Mesenchymal stem cell (in vitro differentiated cells and primary cell): ENCODE measurements at regions not wholly inside any gene's neighbourhood (a gene's known extent, or its start where the extent isn't known, plus 50 kb on each side); places are given as distances from the start of the nearest gene placed in this dataset.

Experiments used
- DNase-seq: peaks from one replicate; pipeline ENCODE4 v3.0.0-alpha.2; 2013
- H2AFZ ChIP-seq: one replicate; pipeline ENCODE4 v1.6.1; 2013; ENCODE audit warnings: low read depth, mild to moderate bottlenecking, control low read depth, inconsistent platforms, low read length, moderate library complexity
- H2AK5ac ChIP-seq: 2 replicates; pipeline ENCODE4 v1.6.1; 2013; ENCODE audit warnings: low read length, moderate library complexity, mild to moderate bottlenecking, inconsistent platforms; ENCODE audit not compliant: severe bottlenecking
- H2BK120ac ChIP-seq: one replicate; pipeline ENCODE4 v1.6.1; 2013; ENCODE audit warnings: low read depth, mild to moderate bottlenecking, inconsistent platforms, low read length, moderate library complexity
- H2BK12ac ChIP-seq, 2 experiments: one replicate each; pipeline ENCODE4 v1.6.1; 2013; ENCODE audit warnings: inconsistent platforms in 2 of 2, low read length in 2 of 2, mild to moderate bottlenecking in 2 of 2, moderate library complexity in 2 of 2, control low read depth in 1 of 2
- H2BK15ac ChIP-seq: one replicate; pipeline ENCODE4 v1.6.1; 2013; ENCODE audit warnings: mild to moderate bottlenecking, low read depth, inconsistent platforms; ENCODE audit not compliant: poor library complexity, severe bottlenecking
- H2BK5ac ChIP-seq: 2 replicates; pipeline ENCODE4 v1.6.1; 2013; ENCODE audit warnings: low read depth, mild to moderate bottlenecking, low read length, control low read depth, inconsistent platforms; ENCODE audit not compliant: poor library complexity, severe bottlenecking
- H3K14ac ChIP-seq, 2 experiments: one replicate each; pipeline ENCODE4 v1.6.1; 2013; ENCODE audit warnings: inconsistent platforms in 2 of 2, low read length in 2 of 2, control low read depth in 1 of 2, mild to moderate bottlenecking in 1 of 2, moderate library complexity in 1 of 2
- H3K18ac ChIP-seq, 2 experiments: one replicate each; pipeline ENCODE4 v1.6.1; 2013; ENCODE audit warnings: inconsistent platforms in 2 of 2, low read length in 2 of 2, control low read depth in 1 of 2, low read depth in 1 of 2, mild to moderate bottlenecking in 1 of 2
- H3K23ac ChIP-seq, 2 experiments: one replicate each; pipeline ENCODE4 v1.6.1; 2013; ENCODE audit warnings: inconsistent platforms in 2 of 2, low read length in 2 of 2, mild to moderate bottlenecking in 2 of 2, moderate library complexity in 2 of 2, control low read depth in 1 of 2
- H3K27ac ChIP-seq: 2 replicates; pipeline ENCODE4 v1.5.1; 2013; ENCODE audit warnings: mild to moderate bottlenecking, moderate library complexity, low read length, control low read depth, inconsistent platforms; ENCODE audit not compliant: poor library complexity, severe bottlenecking
- H3K27me3 ChIP-seq, 2 experiments: 2 replicates each; pipeline versions ENCODE4 v1.6.1 to v1.7.0; 2013; ENCODE audit warnings: low read length in 2 of 2, mild to moderate bottlenecking in 2 of 2, moderate library complexity in 2 of 2, control low read depth in 1 of 2, inconsistent platforms in 1 of 2; ENCODE audit not compliant: control insufficient read depth in 1 of 2, insufficient read depth in 1 of 2
- H3K36me3 ChIP-seq, 2 experiments: 2 replicates each; pipeline versions ENCODE4 v1.6.1 to v1.7.0; 2013; ENCODE audit warnings: low read length in 2 of 2, control low read depth in 1 of 2, inconsistent platforms in 1 of 2, low read depth in 1 of 2, mild to moderate bottlenecking in 1 of 2; ENCODE audit not compliant: insufficient read depth in 2 of 2, control insufficient read depth in 1 of 2
- H3K4ac ChIP-seq, 2 experiments: one replicate each; pipeline ENCODE4 v1.6.1; 2013; ENCODE audit warnings: inconsistent platforms in 2 of 2, low read length in 2 of 2, mild to moderate bottlenecking in 2 of 2, moderate library complexity in 2 of 2, control low read depth in 1 of 2, low read depth in 1 of 2
- H3K4me1 ChIP-seq: 2 replicates; pipeline ENCODE4 v1.6.1; 2013; ENCODE audit warnings: low read depth, low read length, control low read depth; ENCODE audit not compliant: control insufficient read depth, insufficient read depth
- H3K4me2 ChIP-seq: 2 replicates; pipeline ENCODE4 v1.6.1; 2013; ENCODE audit warnings: low read length, mild to moderate bottlenecking, inconsistent platforms; ENCODE audit not compliant: poor library complexity, severe bottlenecking
- H3K4me3 ChIP-seq, 2 experiments: 2 replicates each; pipeline versions ENCODE4 v1.5.1 to v1.7.0; 2013; ENCODE audit warnings: low read length in 2 of 2, mild to moderate bottlenecking in 2 of 2, control low read depth in 1 of 2, low read depth in 1 of 2; ENCODE audit not compliant: insufficient read depth in 1 of 2
- H3K79me1 ChIP-seq: replicated peaks from 2 replicates; pipeline ENCODE4 v1.6.1; 2013; ENCODE audit warnings: mild to moderate bottlenecking, control low read depth, low read length, inconsistent platforms; ENCODE audit not compliant: poor library complexity, severe bottlenecking
- H3K9ac ChIP-seq: 2 replicates; pipeline ENCODE4 v1.7.0; 2013; ENCODE audit warnings: mild to moderate bottlenecking, low read length, moderate library complexity
- H3K9me3 ChIP-seq: 2 replicates; pipeline ENCODE4 v1.7.0; 2013; ENCODE audit warnings: mild to moderate bottlenecking, low read length; ENCODE audit not compliant: control insufficient read depth
- H4K8ac ChIP-seq: one replicate; pipeline ENCODE4 v1.6.1; 2013; ENCODE audit warnings: inconsistent platforms, mild to moderate bottlenecking, low read length, moderate library complexity
- H4K91ac ChIP-seq: one replicate; pipeline ENCODE4 v1.6.1; 2013; ENCODE audit warnings: mild to moderate bottlenecking, low read length, inconsistent platforms
- WGBS: methylation state at CpG from one replicate; pipeline ENCODE4 v1.1.7; 2013; ENCODE audit warnings: mixed read lengths; 5-methylcytosine and 5-hydroxymethylcytosine counted together

DNA sequence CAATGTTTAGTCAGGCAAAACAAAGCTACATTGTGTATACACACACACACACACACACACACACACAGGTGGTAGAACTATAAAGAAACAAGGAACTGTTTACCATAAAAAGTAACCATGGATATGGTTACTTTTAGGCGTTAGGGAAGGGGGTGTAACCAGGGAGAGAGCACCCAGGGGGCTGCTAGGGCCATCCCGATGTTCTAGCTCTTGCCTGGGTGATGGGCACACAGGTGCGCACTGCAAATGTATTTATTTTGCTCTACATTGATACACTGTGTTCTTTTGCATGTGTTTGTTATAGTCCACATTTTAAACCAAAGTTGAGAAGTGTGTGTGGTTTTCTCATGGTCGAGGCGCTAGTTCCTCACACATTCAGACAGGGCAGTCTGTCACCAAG lies 69.8 kb upstream of the MYCN start:
- Histone ChIP-seq H3K4me3 (no peak overlapping the region), H3K4me2 (no peak overlapping the region)

DNA sequence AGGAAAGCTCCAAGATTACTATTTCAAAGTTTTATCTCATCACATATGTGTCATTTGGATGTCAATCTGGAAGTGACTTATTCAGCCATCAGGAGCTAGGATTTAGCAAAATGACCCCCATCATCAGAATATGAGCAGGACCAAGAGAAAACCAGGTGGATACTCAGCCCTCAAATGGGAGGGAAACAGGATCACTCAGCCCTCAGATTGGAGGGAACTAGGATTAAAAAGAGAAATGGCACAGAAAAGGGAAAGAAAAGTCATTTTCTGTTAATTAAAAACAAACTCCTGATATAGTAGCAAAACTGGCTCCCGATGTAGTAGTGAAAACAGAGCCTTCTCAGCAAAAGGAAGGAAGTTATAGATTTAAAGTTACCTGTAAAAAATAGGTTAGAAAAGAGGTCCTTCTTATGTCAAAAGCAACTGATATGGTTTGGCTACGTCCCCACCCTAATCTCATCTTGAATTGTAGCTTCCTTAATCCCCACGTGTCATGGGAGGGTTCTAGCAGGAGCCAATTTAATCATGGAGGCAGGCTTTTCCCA lies 69.0 kb upstream of the MYCN start:
- Histone ChIP-seq H4K91ac (no peak overlapping the region), H3K14ac (no peak overlapping the region), H2AFZ (no peak overlapping the region), H2AK5ac (no peak overlapping the region), H3K9ac (no peak overlapping the region), H3K18ac (no peak overlapping the region), H3K23ac (no peak overlapping the region), H3K79me1 (no peaks in the 10 kb centered on the region), H2BK15ac (no peak overlapping the region), H2BK12ac (no peak overlapping the region), H2BK120ac (no peak overlapping the region), H3K9me3 (peaks cover 1% of the 10 kb centered on the region), H3K36me3 (no peaks in the 10 kb centered on the region), H2BK5ac (peak overlapping the region; percentile 37), H3K4me2 (no peak overlapping the region), H4K8ac (no peak overlapping the region), H3K27me3 (no peaks in the 10 kb centered on the region), H3K4me1 (no peaks in the 10 kb centered on the region), H3K4me3 (no peak overlapping the region), H3K4ac (no peak overlapping the region), H3K27ac (no peak overlapping the region)
- 20% methylated on average over 1 of the region's 3 CpGs for WGBS
- DNase-seq = no peak

More for the DNA sequence above, 69.8 kb upstream of the MYCN start:
- WGBS = 80% methylated on average over 5 of the region's 5 CpGs
- Histone ChIP-seq H3K4me1 (no peaks in the 10 kb centered on the region), H2BK12ac (no peak overlapping the region), H2AK5ac (no peak overlapping the region), H3K4ac (no peak overlapping the region), H4K91ac (no peak overlapping the region), H3K9me3 (no peaks in the 10 kb centered on the region), H2BK120ac (no peak overlapping the region), H2BK5ac (no peak overlapping the region), H3K18ac (no peak overlapping the region), H3K79me1 (no peaks in the 10 kb centered on the region), H3K23ac (no peak overlapping the region), H2BK15ac (no peak overlapping the region), H3K14ac (no peak overlapping the region), H3K27ac (no peak overlapping the region), H3K9ac (no peak overlapping the region), H2AFZ (no peak overlapping the region), H4K8ac (no peak overlapping the region), H3K36me3 (no peaks in the 10 kb centered on the region), H3K27me3 (no peaks in the 10 kb centered on the region)
- DNase-seq = no peak

DNA sequence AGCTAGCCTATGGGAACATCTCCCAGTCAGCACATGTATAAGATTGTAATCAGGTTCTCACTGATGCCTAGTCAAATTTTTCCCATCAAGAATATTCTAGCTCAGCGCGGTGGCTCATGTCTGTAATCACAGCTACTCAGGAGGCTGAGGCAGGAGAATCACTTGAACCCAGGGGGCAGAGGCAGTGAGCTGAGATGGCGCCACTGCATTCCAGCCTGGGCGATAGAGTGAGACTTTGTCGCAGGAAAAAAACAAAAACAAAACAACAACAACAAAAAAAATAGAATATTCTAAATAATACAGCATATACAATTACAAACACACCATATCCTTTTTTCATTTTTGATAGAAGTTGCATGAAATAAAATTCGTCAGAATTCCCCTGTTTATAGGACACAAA lies 67.5 kb upstream of the MYCN start:
- no peaks in the 10 kb centered on the region for H3K27me3 ChIP-seq
- H2BK5ac ChIP-seq = no peak overlapping the region
- no peak overlapping the region for H3K4me3 ChIP-seq
- H3K23ac ChIP-seq = no peak overlapping the region
- no peak overlapping the region for H2AK5ac ChIP-seq
- H3K14ac ChIP-seq = no peak overlapping the region
- no peak overlapping the region for H2BK12ac ChIP-seq
- H4K8ac ChIP-seq = no peak overlapping the region
- H3K79me1 ChIP-seq = no peaks in the 10 kb centered on the region
- peaks cover 8% of the 10 kb centered on the region for H3K9me3 ChIP-seq
- no peaks in the 10 kb centered on the region for H3K36me3 ChIP-seq
- no peak for DNase-seq
- H3K18ac ChIP-seq = no peak overlapping the region
- H2BK120ac ChIP-seq = no peak overlapping the region
- H3K4me2 ChIP-seq = no peak overlapping the region
- no peak overlapping the region for H2AFZ ChIP-seq
- no peak overlapping the region for H4K91ac ChIP-seq
- H3K9ac ChIP-seq = no peak overlapping the region
- WGBS = 91% methylated on average over 4 of the region's 6 CpGs
- no peak overlapping the region for H3K4ac ChIP-seq
- no peak overlapping the region for H2BK15ac ChIP-seq
- no peaks in the 10 kb centered on the region for H3K4me1 ChIP-seq
- H3K27ac ChIP-seq = no peak overlapping the region

DNA sequence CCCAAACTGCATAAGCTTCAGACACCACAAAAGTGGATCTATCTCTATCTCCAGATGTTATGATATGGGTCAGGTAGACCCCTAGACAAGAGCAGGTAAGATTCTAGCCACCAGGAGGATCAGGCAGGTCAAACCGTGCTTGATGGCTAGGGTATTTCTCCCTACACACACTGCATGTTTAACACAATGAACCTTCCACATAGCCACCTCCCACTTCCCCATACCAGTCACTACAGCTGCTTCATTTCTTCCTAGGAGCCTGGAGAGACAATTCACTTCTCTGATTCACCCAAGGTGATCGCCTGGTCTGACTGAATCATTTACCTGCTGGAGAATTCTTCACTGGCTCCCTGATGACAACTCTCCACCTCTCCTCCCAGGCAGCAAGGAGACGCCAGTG lies 66.0 kb upstream of the MYCN start:
- Histone ChIP-seq H2BK120ac (no peak overlapping the region), H3K9ac (no peak overlapping the region), H4K91ac (no peak overlapping the region), H2BK12ac (no peak overlapping the region), H3K27ac (no peak overlapping the region), H2BK15ac (no peak overlapping the region), H3K36me3 (no peaks in the 10 kb centered on the region), H3K4me2 (no peak overlapping the region), H3K18ac (no peak overlapping the region), H3K9me3 (peaks cover 8% of the 10 kb centered on the region), H2AFZ (no peak overlapping the region), H2AK5ac (no peak overlapping the region), H3K14ac (no peak overlapping the region), H3K4me1 (no peaks in the 10 kb centered on the region), H3K4ac (no peak overlapping the region), H3K23ac (no peak overlapping the region), H3K4me3 (no peak overlapping the region), H3K79me1 (no peaks in the 10 kb centered on the region), H2BK5ac (no peak overlapping the region), H4K8ac (no peak overlapping the region), H3K27me3 (no peaks in the 10 kb centered on the region)
- DNase-seq = no peak
- 63% methylated on average over 3 of the region's 3 CpGs for WGBS
